HK-2 (cell line): ENCODE measurements at regions not wholly inside any gene's neighbourhood (a gene's known extent, or its start where the extent isn't known, plus 50 kb on each side); places are given as distances from the start of the nearest gene placed in this dataset.

ENCODE experiments used
- DNase-seq: peaks from one replicate; pipeline ENCODE4 v3.0.0-alpha.2; 2018; ENCODE audit not compliant: unreplicated experiment

- DNase-seq = no peak
Measured at GRCh38 chr7:155889636-155890511, 77.6 kb upstream of the SHH start.

- DNase-seq = no peak
Measured at GRCh38 chr7:155887174-155887525, 74.9 kb upstream of the SHH start.

- DNase-seq = no peak
Measured at GRCh38 chr7:155886391-155887173, 74.3 kb upstream of the SHH start.

- DNase-seq = peak; percentile 28
Measured at GRCh38 chr7:155885167-155886155, 73.2 kb upstream of the SHH start.

GRCh38 chr7:155884225-155885166, 72.2 kb upstream of the SHH start:
- DNase-seq = no peak

- DNase-seq = no peak
Measured at GRCh38 chr7:155883491-155884224, 71.4 kb upstream of the SHH start.

- no peak for DNase-seq
Measured at GRCh38 chr7:155882596-155882995, 70.3 kb upstream of the SHH start.

GRCh38 chr7:155881471-155882350, 69.4 kb upstream of the SHH start:
- DNase-seq = no peak

- no peak for DNase-seq
Measured at GRCh38 chr7:155880721-155881120, 68.5 kb upstream of the SHH start.

GRCh38 chr7:155879592-155879991, 67.3 kb upstream of the SHH start:
- no peak for DNase-seq

GRCh38 chr7:155878674-155879073, 66.4 kb upstream of the SHH start:
- DNase-seq = no peak

- no peak for DNase-seq
Measured at GRCh38 chr7:155878250-155878649, 66.0 kb upstream of the SHH start.

- no peak for DNase-seq
Measured at GRCh38 chr7:155877167-155877566, 64.9 kb upstream of the SHH start.

- no peak for DNase-seq
Measured at GRCh38 chr7:155874411-155874810, 62.1 kb upstream of the SHH start.

GRCh38 chr7:155874010-155874409, 61.7 kb upstream of the SHH start:
- DNase-seq = no peak

GRCh38 chr7:155872678-155873369, 60.6 kb upstream of the SHH start:
- no peak for DNase-seq

GRCh38 chr7:155871211-155871610, 58.9 kb upstream of the SHH start:
- DNase-seq = no peak
